ENCODE measurements at regions not wholly inside any gene's neighbourhood (a gene's known extent, or its start where the extent isn't known, plus 50 kb on each side); places are given as distances from the start of the nearest gene placed in this dataset.
"Not testable (repeated sequence)": the region's sequence is repeated elsewhere in the genome, so short reads cannot be mapped to it uniquely, and the experiment has no call there.

DNA sequence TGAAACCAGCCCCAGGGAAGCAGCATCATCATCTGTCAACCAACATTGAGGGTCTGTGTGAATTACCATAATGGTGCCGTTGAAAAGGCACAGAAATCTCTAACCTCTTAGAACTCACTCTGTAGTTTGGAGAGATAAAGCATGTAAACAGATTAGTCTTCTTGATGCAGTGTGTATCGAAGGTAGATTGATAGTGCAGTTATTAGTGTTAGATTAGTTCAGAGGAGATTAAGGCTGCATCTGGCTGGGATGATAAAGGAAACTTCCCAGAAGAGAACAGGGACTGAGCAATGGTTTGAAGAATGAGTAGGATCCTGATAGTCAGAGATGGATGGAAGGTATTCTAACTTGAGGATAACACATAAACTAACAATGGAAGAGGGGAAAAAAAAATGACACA lies 651.5 kb downstream of the TLE1 start:
- Histone ChIP-seq H3K9ac (ENCODE audit: low read depth, low read length) (no peak overlapping the region), H3K36me3 (ENCODE audit: control insufficient read depth, insufficient read depth, low read length) (no peaks in the 10 kb centered on the region), H3K4me1 (ENCODE audit: control insufficient read depth, insufficient read depth, low read length) (no peaks in the 10 kb centered on the region), H3K27me3 (ENCODE audit: control insufficient read depth, insufficient read depth, low read length) (no peaks in the 10 kb centered on the region), H3K4me3 (ENCODE audit: low read depth, low read length) (no peak overlapping the region), H3K9me3 (ENCODE audit: control insufficient read depth, insufficient read depth, low read length) (no peaks in the 10 kb centered on the region)

GRCh38 chr9:81035601-81036000 lies 653.7 kb downstream of the TLE1 start:
- Histone ChIP-seq H3K36me3 (ENCODE audit: control insufficient read depth, insufficient read depth, low read length) (no peaks in the 10 kb centered on the region), H3K9me3 (ENCODE audit: control insufficient read depth, insufficient read depth, low read length) (no peaks in the 10 kb centered on the region), H3K4me1 (ENCODE audit: control insufficient read depth, insufficient read depth, low read length) (no peaks in the 10 kb centered on the region)

GRCh38 chr9:81035171-81035570 lies 654.2 kb downstream of the TLE1 start:
- Histone ChIP-seq H3K9me3 (ENCODE audit: control insufficient read depth, insufficient read depth, low read length) (no peaks in the 10 kb centered on the region), H3K9ac (ENCODE audit: low read depth, low read length) (no peak overlapping the region), H3K36me3 (ENCODE audit: control insufficient read depth, insufficient read depth, low read length) (no peaks in the 10 kb centered on the region), H3K4me1 (ENCODE audit: control insufficient read depth, insufficient read depth, low read length) (no peaks in the 10 kb centered on the region), H3K4me3 (ENCODE audit: low read depth, low read length) (no peak overlapping the region), H3K27me3 (ENCODE audit: control insufficient read depth, insufficient read depth, low read length) (no peaks in the 10 kb centered on the region)

More at GRCh38 chr9:81035601-81036000, 653.7 kb downstream of the TLE1 start:
- Histone ChIP-seq H3K9ac (ENCODE audit: low read depth, low read length) (no peak overlapping the region), H3K27me3 (ENCODE audit: control insufficient read depth, insufficient read depth, low read length) (no peaks in the 10 kb centered on the region), H3K4me3 (ENCODE audit: low read depth, low read length) (no peak overlapping the region)

DNA sequence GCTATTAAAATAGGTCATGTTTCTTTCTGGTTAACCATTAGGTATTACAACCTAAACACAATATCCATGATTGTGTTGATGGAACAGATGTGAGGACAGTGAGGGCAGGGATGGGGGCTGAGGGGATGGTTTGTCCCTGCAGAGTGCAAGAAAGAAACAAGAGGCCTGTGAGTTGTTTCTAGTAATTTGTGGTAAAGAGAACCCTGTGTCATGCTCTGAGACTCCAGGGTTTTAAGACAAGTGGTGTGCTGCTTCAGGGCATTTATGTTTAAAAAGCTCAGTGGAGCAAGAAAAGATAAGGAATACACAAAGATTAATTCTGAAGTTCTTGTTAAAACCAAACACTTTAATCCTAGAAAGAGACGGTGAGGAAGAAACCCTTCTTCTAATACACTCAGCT lies 656.5 kb downstream of the TLE1 start:
- Histone ChIP-seq H3K27me3 (ENCODE audit: control insufficient read depth, insufficient read depth, low read length) (no peaks in the 10 kb centered on the region), H3K4me1 (ENCODE audit: control insufficient read depth, insufficient read depth, low read length) (no peaks in the 10 kb centered on the region), H3K9me3 (ENCODE audit: control insufficient read depth, insufficient read depth, low read length) (no peaks in the 10 kb centered on the region), H3K36me3 (ENCODE audit: control insufficient read depth, insufficient read depth, low read length) (no peaks in the 10 kb centered on the region), H3K4me3 (ENCODE audit: low read depth, low read length) (no peak overlapping the region), H3K9ac (ENCODE audit: low read depth, low read length) (no peak overlapping the region)

DNA sequence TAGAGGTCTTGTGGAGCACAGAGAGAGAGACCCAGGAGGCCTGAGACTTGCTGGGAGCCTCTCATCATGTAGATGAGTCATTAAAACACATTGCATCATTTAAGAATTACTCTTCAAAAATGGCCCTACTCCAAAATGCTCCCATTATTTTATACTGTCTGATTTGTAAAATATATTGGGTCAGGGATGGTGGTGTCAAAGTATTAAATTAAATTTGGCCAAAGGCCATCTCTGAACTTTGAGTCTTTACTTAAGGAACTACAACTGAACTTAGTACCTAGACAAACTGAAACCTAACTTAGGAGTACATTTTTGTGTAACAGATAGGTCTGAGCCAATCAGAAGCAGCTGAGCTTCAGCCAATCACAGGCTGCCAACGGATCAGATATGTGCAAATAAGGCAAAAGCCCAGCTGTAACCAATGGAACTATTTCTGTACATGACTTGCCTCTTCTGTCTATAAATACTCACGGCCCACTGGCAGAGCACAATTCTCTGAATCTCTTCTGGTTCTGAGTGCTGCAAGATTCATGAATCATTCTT lies 657.2 kb downstream of the TLE1 start:
- Histone ChIP-seq H3K4me1 (ENCODE audit: control insufficient read depth, insufficient read depth, low read length) (no peaks in the 10 kb centered on the region), H3K27me3 (ENCODE audit: control insufficient read depth, insufficient read depth, low read length) (no peaks in the 10 kb centered on the region), H3K4me3 (ENCODE audit: low read depth, low read length) (no peak overlapping the region), H3K9ac (ENCODE audit: low read depth, low read length) (no peak overlapping the region), H3K36me3 (ENCODE audit: control insufficient read depth, insufficient read depth, low read length) (no peaks in the 10 kb centered on the region), H3K9me3 (ENCODE audit: control insufficient read depth, insufficient read depth, low read length) (no peaks in the 10 kb centered on the region)

DNA sequence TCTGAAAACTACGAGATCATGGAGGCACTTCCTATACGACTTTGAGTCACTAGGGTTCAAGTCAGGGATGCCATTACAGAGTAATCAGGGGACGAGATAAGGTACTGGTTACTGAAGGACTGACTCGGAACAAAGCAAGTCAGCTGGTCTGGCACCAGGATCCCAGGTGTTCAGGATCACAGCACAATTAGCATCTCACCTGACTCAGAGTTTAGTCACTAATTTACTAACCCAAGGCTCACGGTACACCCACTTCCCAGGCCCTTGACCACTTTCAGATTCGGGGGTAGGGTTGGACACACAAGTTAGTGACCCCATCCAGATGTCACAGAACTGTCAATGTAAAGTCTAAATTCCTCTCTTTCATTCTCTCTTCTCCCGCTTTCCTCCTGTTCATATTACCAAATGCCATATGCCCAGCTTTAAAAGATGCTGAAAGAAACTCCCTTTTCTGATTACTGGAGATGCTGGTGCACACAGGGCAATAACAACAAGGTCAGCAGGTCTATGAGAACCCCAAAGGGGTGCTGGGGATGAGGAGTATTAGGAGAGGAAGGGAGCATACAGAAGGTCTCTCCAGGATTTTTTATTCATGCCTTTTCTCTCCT lies 657.8 kb downstream of the TLE1 start:
- Histone ChIP-seq H3K4me1 (ENCODE audit: control insufficient read depth, insufficient read depth, low read length) (no peaks in the 10 kb centered on the region), H3K27me3 (ENCODE audit: control insufficient read depth, insufficient read depth, low read length) (no peaks in the 10 kb centered on the region), H3K9me3 (ENCODE audit: control insufficient read depth, insufficient read depth, low read length) (no peaks in the 10 kb centered on the region), H3K36me3 (ENCODE audit: control insufficient read depth, insufficient read depth, low read length) (no peaks in the 10 kb centered on the region), H3K9ac (ENCODE audit: low read depth, low read length) (no peak overlapping the region), H3K4me3 (ENCODE audit: low read depth, low read length) (no peak overlapping the region)

DNA sequence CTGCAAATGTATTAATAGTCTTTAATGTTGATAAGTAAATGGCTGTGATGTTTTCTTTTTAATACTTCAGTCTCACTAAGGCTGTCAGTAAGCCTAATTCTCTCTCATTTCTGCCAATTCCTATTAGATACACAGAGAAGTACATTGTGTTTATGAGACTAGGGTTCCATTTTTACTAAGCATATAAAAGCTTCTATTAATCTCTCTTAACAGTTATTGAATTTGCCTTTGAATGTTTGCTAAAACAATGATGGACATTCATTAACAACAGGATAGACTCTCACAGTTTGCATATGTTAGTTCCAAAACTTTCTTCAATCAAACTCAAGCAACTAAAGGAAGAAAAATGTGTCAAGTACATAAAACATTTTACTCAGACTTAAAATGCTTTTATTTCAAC lies 659.3 kb downstream of the TLE1 start:
- no peaks in the 10 kb centered on the region for H3K36me3 ChIP-seq (ENCODE audit: control insufficient read depth, insufficient read depth, low read length)
- H3K9me3 ChIP-seq (ENCODE audit: control insufficient read depth, insufficient read depth, low read length), result no peaks in the 10 kb centered on the region
- H3K27me3 ChIP-seq (ENCODE audit: control insufficient read depth, insufficient read depth, low read length), result no peaks in the 10 kb centered on the region

GRCh38 chr9:81028504-81028903 lies 660.8 kb downstream of the TLE1 start:
- Histone ChIP-seq H3K27me3 (ENCODE audit: control insufficient read depth, insufficient read depth, low read length) (no peaks in the 10 kb centered on the region), H3K4me1 (ENCODE audit: control insufficient read depth, insufficient read depth, low read length) (no peaks in the 10 kb centered on the region), H3K9ac (ENCODE audit: low read depth, low read length) (no peak overlapping the region), H3K9me3 (ENCODE audit: control insufficient read depth, insufficient read depth, low read length) (no peaks in the 10 kb centered on the region), H3K36me3 (ENCODE audit: control insufficient read depth, insufficient read depth, low read length) (no peaks in the 10 kb centered on the region), H3K4me3 (ENCODE audit: low read depth, low read length) (no peak overlapping the region)

More for the DNA sequence above, 659.3 kb downstream of the TLE1 start:
- Histone ChIP-seq H3K9ac (ENCODE audit: low read depth, low read length) (no peak overlapping the region), H3K4me3 (ENCODE audit: low read depth, low read length) (no peak overlapping the region), H3K4me1 (ENCODE audit: control insufficient read depth, insufficient read depth, low read length) (no peaks in the 10 kb centered on the region)

GRCh38 chr9:81022177-81022576 lies 667.2 kb downstream of the TLE1 start:
- H3K9me3 ChIP-seq (ENCODE audit: control insufficient read depth, insufficient read depth, low read length), result no peaks in the 10 kb centered on the region
- no peak overlapping the region for H3K9ac ChIP-seq (ENCODE audit: low read depth, low read length)
- H3K4me3 ChIP-seq (ENCODE audit: low read depth, low read length), result no peak overlapping the region
- no peaks in the 10 kb centered on the region for H3K4me1 ChIP-seq (ENCODE audit: control insufficient read depth, insufficient read depth, low read length)
- no peaks in the 10 kb centered on the region for H3K36me3 ChIP-seq (ENCODE audit: control insufficient read depth, insufficient read depth, low read length)
- no peaks in the 10 kb centered on the region for H3K27me3 ChIP-seq (ENCODE audit: control insufficient read depth, insufficient read depth, low read length)

- not testable (repeated sequence) for H3K9me3 ChIP-seq (ENCODE audit: control insufficient read depth, insufficient read depth, low read length); H3K36me3 ChIP-seq (ENCODE audit: control insufficient read depth, insufficient read depth, low read length); H3K9ac ChIP-seq (ENCODE audit: low read depth, low read length); H3K4me3 ChIP-seq (ENCODE audit: low read depth, low read length); H3K4me1 ChIP-seq (ENCODE audit: control insufficient read depth, insufficient read depth, low read length); H3K27me3 ChIP-seq (ENCODE audit: control insufficient read depth, insufficient read depth, low read length)
Observed at GRCh38 chr9:81014945-81015344, 674.4 kb downstream of the TLE1 start.

DNA sequence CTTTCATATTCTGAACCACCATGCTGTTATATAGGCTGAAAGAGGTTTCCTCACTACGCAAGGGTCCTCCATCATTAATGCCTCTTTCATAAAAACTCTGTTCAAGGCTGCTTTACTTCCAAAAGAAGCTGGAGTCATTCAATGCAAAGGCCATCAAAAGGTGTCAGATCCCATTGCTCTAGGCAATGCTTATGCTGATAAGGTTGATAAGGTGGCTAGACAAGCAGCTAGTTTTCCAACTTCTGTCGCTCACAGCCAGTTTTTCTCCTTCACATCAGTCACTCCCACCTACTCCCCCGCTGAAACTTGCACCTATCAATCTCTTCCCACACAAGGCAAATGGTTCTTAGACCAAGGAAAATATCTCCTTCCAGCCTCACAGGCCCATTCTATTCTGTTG lies 676.2 kb downstream of the TLE1 start:
- H3K4me1 ChIP-seq (ENCODE audit: control insufficient read depth, insufficient read depth, low read length), result not testable (repeated sequence)

DNA sequence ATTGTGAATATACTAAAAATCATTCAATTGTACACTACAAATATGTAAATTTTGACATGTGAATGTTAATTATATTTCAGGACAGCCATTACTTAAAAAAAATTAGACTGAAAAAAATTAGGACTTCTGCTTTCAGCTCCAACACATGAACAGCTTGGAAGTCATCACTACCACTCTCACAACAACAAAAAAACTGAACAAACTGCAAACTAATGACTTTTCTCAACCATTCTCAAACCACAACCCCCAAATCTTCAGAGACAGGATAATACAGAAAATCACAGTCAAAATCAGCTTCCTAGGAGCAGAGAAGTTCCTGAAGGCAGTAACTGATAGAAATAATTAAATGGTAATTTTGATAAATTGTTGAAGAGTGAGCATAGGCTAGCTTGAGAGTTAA lies 686.4 kb downstream of the TLE1 start:
- no peaks in the 10 kb centered on the region for H3K4me1 ChIP-seq (ENCODE audit: control insufficient read depth, insufficient read depth, low read length)
- H3K36me3 ChIP-seq (ENCODE audit: control insufficient read depth, insufficient read depth, low read length), result no peaks in the 10 kb centered on the region
- H3K9ac ChIP-seq (ENCODE audit: low read depth, low read length), result no peak overlapping the region
- no peak overlapping the region for H3K4me3 ChIP-seq (ENCODE audit: low read depth, low read length)
- H3K9me3 ChIP-seq (ENCODE audit: control insufficient read depth, insufficient read depth, low read length), result no peaks in the 10 kb centered on the region
- no peaks in the 10 kb centered on the region for H3K27me3 ChIP-seq (ENCODE audit: control insufficient read depth, insufficient read depth, low read length)

More for the DNA sequence above, 676.2 kb downstream of the TLE1 start:
- not testable (repeated sequence) for H3K36me3 ChIP-seq (ENCODE audit: control insufficient read depth, insufficient read depth, low read length); H3K4me3 ChIP-seq (ENCODE audit: low read depth, low read length); H3K9ac ChIP-seq (ENCODE audit: low read depth, low read length); H3K27me3 ChIP-seq (ENCODE audit: control insufficient read depth, insufficient read depth, low read length); H3K9me3 ChIP-seq (ENCODE audit: control insufficient read depth, insufficient read depth, low read length)

Measured in iPS-15b (cell line).